ENCODE measurements at regions not wholly inside any gene's neighbourhood (a gene's known extent, or its start where the extent isn't known, plus 50 kb on each side); places are given as distances from the start of the nearest gene placed in this dataset.

GRCh38 chr11:91178366-91178765, 955.5 kb upstream of the CHORDC1 start:
- intact Hi-C loops (cut with DNase I) = no loop called here
- no peak for ATAC-seq

GRCh38 chr11:91174734-91175133, 951.9 kb upstream of the CHORDC1 start:
- no peak for ATAC-seq
- intact Hi-C loops (cut with DNase I) = no loop called here

More at GRCh38 chr11:91178366-91178765, 955.5 kb upstream of the CHORDC1 start:
- no peak for DNase-seq (ENCODE audit: missing footprints)

GRCh38 chr11:91174193-91174592, 951.3 kb upstream of the CHORDC1 start:
- no peak for ATAC-seq
- no peak for DNase-seq (ENCODE audit: missing footprints)
- intact Hi-C loops (cut with DNase I) = no loop called here

More at GRCh38 chr11:91174734-91175133, 951.9 kb upstream of the CHORDC1 start:
- DNase-seq (ENCODE audit: missing footprints) = no peak

- intact Hi-C loops (cut with DNase I) = no loop called here
- ATAC-seq (no peak), DNase-seq (ENCODE audit: missing footprints) (no peak)
These were observed 950.9 kb upstream of the CHORDC1 start for GRCh38 chr11:91173701-91174100.

GRCh38 chr11:91170711-91171110, 947.9 kb upstream of the CHORDC1 start:
- DNase-seq (ENCODE audit: missing footprints) (no peak), ATAC-seq (no peak)
- intact Hi-C loops (cut with DNase I) = no loop called here

- DNase-seq (ENCODE audit: missing footprints) (no peak), ATAC-seq (no peak)
- intact Hi-C loops (cut with DNase I) = no loop called here
These were observed 941.6 kb upstream of the CHORDC1 start for GRCh38 chr11:91164452-91164822.

- DNase-seq (ENCODE audit: missing footprints) = no peak
- peak; percentile 34 for ATAC-seq
- intact Hi-C loops (cut with DNase I) = no loop called here
These were observed 941.0 kb upstream of the CHORDC1 start for GRCh38 chr11:91163619-91164451.

GRCh38 chr11:91160661-91161060, 937.8 kb upstream of the CHORDC1 start:
- ATAC-seq (no peak), DNase-seq (ENCODE audit: missing footprints) (no peak)
- intact Hi-C loops (cut with DNase I) = no loop called here

GRCh38 chr11:91158891-91159537, 936.2 kb upstream of the CHORDC1 start:
- no peak for DNase-seq (ENCODE audit: missing footprints)
- ATAC-seq = no peak
- intact Hi-C loops (cut with DNase I) = loop anchor here (5.0 to 10.0 kb wide), 2 partner anchors 58 to 236 kb away; no protein-coding TSS in a partner anchor

- intact Hi-C loops (cut with DNase I) = loop anchor here (5.0 to 10.0 kb wide), 2 partner anchors 59 to 237 kb away; no protein-coding TSS in a partner anchor
- DNase-seq (ENCODE audit: missing footprints) (no peak), ATAC-seq (no peak)
These were observed 935.4 kb upstream of the CHORDC1 start for GRCh38 chr11:91158297-91158696.

- DNase-seq (ENCODE audit: missing footprints) = no peak
- ATAC-seq = no peak
- intact Hi-C loops (cut with DNase I) = loop anchor here (5.0 to 10.0 kb wide), 2 partner anchors 61 to 239 kb away; no protein-coding TSS in a partner anchor
These were observed 933.2 kb upstream of the CHORDC1 start for GRCh38 chr11:91156041-91156440.

- intact Hi-C loops (cut with DNase I) = no loop called here
- no peak for DNase-seq (ENCODE audit: missing footprints)
- no peak for ATAC-seq
These were observed 925.0 kb upstream of the CHORDC1 start for GRCh38 chr11:91147885-91148284.

GRCh38 chr11:91141655-91142054, 918.8 kb upstream of the CHORDC1 start:
- intact Hi-C loops (cut with DNase I) = no loop called here
- DNase-seq (ENCODE audit: missing footprints) (no peak), ATAC-seq (no peak)

- ATAC-seq (no peak), DNase-seq (ENCODE audit: missing footprints) (no peak)
- intact Hi-C loops (cut with DNase I) = no loop called here
These were observed 913.8 kb upstream of the CHORDC1 start for GRCh38 chr11:91136631-91137030.

GRCh38 chr11:91133361-91133760, 910.5 kb upstream of the CHORDC1 start:
- intact Hi-C loops (cut with DNase I) = no loop called here
- ATAC-seq (no peak), DNase-seq (ENCODE audit: missing footprints) (no peak)

GRCh38 chr11:91129596-91129995, 906.7 kb upstream of the CHORDC1 start:
- ATAC-seq (no peak), DNase-seq (ENCODE audit: missing footprints) (no peak)
- intact Hi-C loops (cut with DNase I) = no loop called here

- intact Hi-C loops (cut with DNase I) = no loop called here
- DNase-seq (ENCODE audit: missing footprints) (no peak), ATAC-seq (no peak)
These were observed 901.5 kb upstream of the CHORDC1 start for GRCh38 chr11:91124363-91124762.

GRCh38 chr11:91115116-91115515, 892.3 kb upstream of the CHORDC1 start:
- intact Hi-C loops (cut with DNase I) = no loop called here
- ATAC-seq = no peak
- DNase-seq (ENCODE audit: missing footprints) = no peak

GRCh38 chr11:91104237-91104636, 881.4 kb upstream of the CHORDC1 start:
- DNase-seq (ENCODE audit: missing footprints) = no peak
- no peak for ATAC-seq
- intact Hi-C loops (cut with DNase I) = no loop called here

GRCh38 chr11:91100427-91100826, 877.6 kb upstream of the CHORDC1 start:
- no peak for DNase-seq (ENCODE audit: missing footprints)
- intact Hi-C loops (cut with DNase I) = no loop called here
- no peak for ATAC-seq
